DMS53 treated with DMSO at 0.1 percent for 48 hours (cell line): ENCODE measurements at regions not wholly inside any gene's neighbourhood (a gene's known extent, or its start where the extent isn't known, plus 50 kb on each side); places are given as distances from the start of the nearest gene placed in this dataset.

ENCODE experiments used
- DNase-seq: peaks from one replicate; lab custom pipeline; 2025; ENCODE audit not compliant: unreplicated experiment; lab: John Stamatoyannopoulos, UW

GRCh38 chr12:59007620-59008019 lies 87.3 kb upstream of the LRIG3 start:
- DNase-seq = no peak

GRCh38 chr12:59005193-59005955 lies 85.1 kb upstream of the LRIG3 start:
- DNase-seq = no peak

- no peak for DNase-seq
Observed at GRCh38 chr12:59004456-59004855, 84.2 kb upstream of the LRIG3 start.

GRCh38 chr12:58995666-58996363 lies 75.5 kb upstream of the LRIG3 start:
- no peak for DNase-seq

- no peak for DNase-seq
Observed at GRCh38 chr12:58988643-58989344, 68.5 kb upstream of the LRIG3 start.

GRCh38 chr12:58981961-58982360 lies 61.7 kb upstream of the LRIG3 start:
- DNase-seq = no peak

GRCh38 chr12:58980768-58981167 lies 60.5 kb upstream of the LRIG3 start:
- no peak for DNase-seq

GRCh38 chr12:58978717-58979116 lies 58.4 kb upstream of the LRIG3 start:
- no peak for DNase-seq

- DNase-seq = no peak
Observed at GRCh38 chr12:58977476-58977875, 57.2 kb upstream of the LRIG3 start.

- DNase-seq = no peak
Observed at GRCh38 chr12:58976146-58976545, 55.8 kb upstream of the LRIG3 start.
